HG03354 (cell line): ENCODE measurements at regions not wholly inside any gene's neighbourhood (a gene's known extent, or its start where the extent isn't known, plus 50 kb on each side); places are given as distances from the start of the nearest gene placed in this dataset.

ENCODE experiments used
- ATAC-seq: cut with Tn5 transposase; IDR thresholded peaks from one replicate; pipeline ENCODE4 v1.9.1; 2021; ENCODE audit warnings: mild to moderate bottlenecking; ENCODE audit not compliant: unreplicated experiment, poor library complexity, severe bottlenecking

- no peak for ATAC-seq
Measured at GRCh38 chr11:129590030-129590752, 214.5 kb downstream of the BARX2 start.

- no peak for ATAC-seq
Measured at GRCh38 chr11:129590753-129591475, 215.3 kb downstream of the BARX2 start.

GRCh38 chr11:129591527-129591926 is 215.9 kb downstream of the BARX2 start:
- ATAC-seq = no peak

- ATAC-seq = no peak
Measured at GRCh38 chr11:129592191-129592590, 216.5 kb downstream of the BARX2 start.

- ATAC-seq = no peak
Measured at GRCh38 chr11:129593098-129593497, 217.4 kb downstream of the BARX2 start.

- no peak for ATAC-seq
Measured at GRCh38 chr11:129595038-129595962, 219.7 kb downstream of the BARX2 start.

GRCh38 chr11:129596351-129596750 is 219.3 kb upstream of the TMEM45B start:
- ATAC-seq = no peak

- ATAC-seq = no peak
Measured at GRCh38 chr11:129598378-129598777, 217.3 kb upstream of the TMEM45B start.

GRCh38 chr11:129605815-129606214 is 209.8 kb upstream of the TMEM45B start:
- ATAC-seq = no peak

GRCh38 chr11:129608711-129609110 is 206.9 kb upstream of the TMEM45B start:
- no peak for ATAC-seq

- ATAC-seq = no peak
Measured at GRCh38 chr11:129610125-129610524, 205.5 kb upstream of the TMEM45B start.

- ATAC-seq = no peak
Measured at GRCh38 chr11:129610545-129610944, 205.1 kb upstream of the TMEM45B start.

GRCh38 chr11:129611661-129612446 is 203.8 kb upstream of the TMEM45B start:
- no peak for ATAC-seq

GRCh38 chr11:129612447-129612961 is 203.1 kb upstream of the TMEM45B start:
- ATAC-seq = no peak

- ATAC-seq = no peak
Measured at GRCh38 chr11:129613071-129613470, 202.6 kb upstream of the TMEM45B start.

- ATAC-seq = no peak
Measured at GRCh38 chr11:129614256-129614944, 201.2 kb upstream of the TMEM45B start.

GRCh38 chr11:129618046-129618569 is 197.5 kb upstream of the TMEM45B start:
- no peak for ATAC-seq

- no peak for ATAC-seq
Measured at GRCh38 chr11:129620237-129621104, 195.2 kb upstream of the TMEM45B start.
